ENCODE measurements at regions not wholly inside any gene's neighbourhood (a gene's known extent, or its start where the extent isn't known, plus 50 kb on each side); places are given as distances from the start of the nearest gene placed in this dataset.

DNA sequence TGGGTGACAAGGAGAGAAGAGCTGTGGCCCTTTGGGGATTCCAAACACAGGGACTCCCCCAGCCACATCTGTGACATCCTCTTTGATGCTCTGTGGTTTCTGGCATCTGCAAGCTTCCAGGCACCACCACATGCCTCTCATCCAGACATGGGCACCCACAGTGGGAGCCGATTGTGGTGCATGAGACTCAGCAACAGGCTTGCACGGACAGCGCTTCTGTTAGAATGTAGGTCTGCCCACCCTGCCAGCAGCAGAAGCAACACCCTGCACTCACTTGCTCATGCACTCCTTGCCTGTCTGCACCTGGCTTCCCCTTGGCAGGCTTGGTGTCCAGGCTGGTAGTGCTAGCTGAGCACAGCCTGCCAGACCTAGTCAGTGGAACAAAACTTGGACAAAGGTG is 735.0 kb upstream of the ZWINT start:
- no peak overlapping the region for H3K4me3 ChIP-seq

DNA sequence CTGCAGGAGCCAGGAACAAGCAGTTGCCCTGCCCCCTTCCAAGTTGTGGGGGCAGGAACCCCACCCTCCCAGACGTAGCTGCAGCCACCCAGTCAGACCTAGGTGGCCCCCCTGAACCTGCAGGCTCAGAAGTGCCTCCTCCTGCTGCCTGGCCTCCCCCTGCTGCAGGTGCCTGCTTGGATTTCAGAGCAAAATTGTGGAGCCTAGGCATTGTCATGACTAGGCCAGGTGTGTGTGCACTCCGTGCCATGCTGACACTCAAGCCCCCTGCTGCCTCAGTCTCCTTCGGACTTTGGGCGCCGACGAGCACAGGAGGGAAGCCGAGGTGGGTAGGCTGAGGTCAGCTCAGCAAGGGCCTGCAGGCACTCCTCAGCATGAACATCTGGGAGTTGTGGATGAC is 733.9 kb upstream of the ZWINT start:
- WGBS, 2 experiments (ENCODE audit: low coverage in 1 of 2, low lambda C conversion rate in 2 of 2, missing lambda C conversion rate in 2 of 2), result 49 to 62% methylated on average over 7 of the region's 7 CpGs
- H3K4me3 ChIP-seq, result no peak overlapping the region
- H3K36me3 ChIP-seq (ENCODE audit: low read depth), result no peaks in the 10 kb centered on the region
- no peak for DNase-seq
- H2AFZ ChIP-seq, result no peak overlapping the region
- no peaks in the 10 kb centered on the region for H3K4me1 ChIP-seq (ENCODE audit: insufficient read depth)
- no peaks in the 10 kb centered on the region for H3K9me2 ChIP-seq (ENCODE audit: insufficient read depth)
- no peaks in the 10 kb centered on the region for H3K27me3 ChIP-seq (replicated peaks; ENCODE audit: insufficient read depth)
- no peaks in the 10 kb centered on the region for H4K20me1 ChIP-seq (ENCODE audit: insufficient read depth)
- no peak overlapping the region for H3K27ac ChIP-seq
- H3K9ac ChIP-seq, result no peak overlapping the region
- no peak overlapping the region for H3K4me2 ChIP-seq (ENCODE audit: unreplicated experiment)
- TF ChIP-seq EZH2phosphoT487 (IDR thresholded peaks at IDR 0.05; ENCODE audit: insufficient read depth, low read depth) (no peak), EZH2 (IDR thresholded peaks at IDR 0.05; ENCODE audit: insufficient read depth, poor library complexity, severe bottlenecking) (no peak)
- H3K9me3 ChIP-seq (ENCODE audit: low read depth), result no peaks in the 10 kb centered on the region
- no peaks in the 10 kb centered on the region for H3F3A ChIP-seq (ENCODE audit: insufficient read depth)
- no peaks in the 10 kb centered on the region for H3K79me2 ChIP-seq (ENCODE audit: insufficient read depth)
- in situ Hi-C loops (cut with MboI), result no loop called here

More for the DNA sequence above, 735.0 kb upstream of the ZWINT start:
- Histone ChIP-seq H3K4me2 (ENCODE audit: unreplicated experiment) (no peak overlapping the region), H3K27ac (no peak overlapping the region), H4K20me1 (ENCODE audit: insufficient read depth) (no peaks in the 10 kb centered on the region), H2AFZ (no peak overlapping the region), H3K36me3 (ENCODE audit: low read depth) (no peaks in the 10 kb centered on the region), H3F3A (ENCODE audit: insufficient read depth) (no peaks in the 10 kb centered on the region), H3K27me3 (replicated peaks; ENCODE audit: insufficient read depth) (no peaks in the 10 kb centered on the region), H3K9ac (no peak overlapping the region), H3K4me1 (ENCODE audit: insufficient read depth) (no peaks in the 10 kb centered on the region), H3K79me2 (ENCODE audit: insufficient read depth) (no peaks in the 10 kb centered on the region), H3K9me2 (ENCODE audit: insufficient read depth) (no peaks in the 10 kb centered on the region), H3K9me3 (ENCODE audit: low read depth) (no peaks in the 10 kb centered on the region)
- no peak for DNase-seq
- WGBS, 2 experiments (ENCODE audit: low coverage in 1 of 2, low lambda C conversion rate in 2 of 2, missing lambda C conversion rate in 2 of 2), result 37 to 57% methylated on average over 3 of the region's 3 CpGs
- in situ Hi-C loops (cut with MboI), result no loop called here
- TF ChIP-seq EZH2 (IDR thresholded peaks at IDR 0.05; ENCODE audit: insufficient read depth, poor library complexity, severe bottlenecking), result no peak
- no peak for TF ChIP-seq EZH2phosphoT487 (IDR thresholded peaks at IDR 0.05; ENCODE audit: insufficient read depth, low read depth)

DNA sequence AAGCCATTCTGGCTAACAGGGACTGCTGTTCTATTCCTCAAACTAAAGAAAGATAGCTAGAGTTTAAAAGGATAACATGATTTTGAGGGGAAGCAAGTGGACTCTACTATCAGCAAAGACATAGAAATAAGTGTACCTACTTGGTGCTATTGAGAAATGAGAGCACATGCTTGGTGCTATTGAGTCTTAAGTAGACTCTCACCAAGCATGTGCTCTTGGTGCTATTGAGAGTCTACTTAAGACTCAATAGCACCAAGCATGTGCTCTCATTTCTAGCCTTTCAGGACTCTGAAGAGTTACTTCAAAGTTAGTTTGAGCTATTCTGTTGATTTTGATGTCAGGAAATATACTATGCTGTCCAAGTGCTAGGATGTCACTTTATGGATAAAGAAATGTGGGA is 733.0 kb upstream of the ZWINT start:
- no peaks in the 10 kb centered on the region for H3K9me2 ChIP-seq (ENCODE audit: insufficient read depth)
- H4K20me1 ChIP-seq (ENCODE audit: insufficient read depth), result no peaks in the 10 kb centered on the region
- H3K9me3 ChIP-seq (ENCODE audit: low read depth), result no peaks in the 10 kb centered on the region
- no peaks in the 10 kb centered on the region for H3K27me3 ChIP-seq (replicated peaks; ENCODE audit: insufficient read depth)
- no peak for DNase-seq
- no peaks in the 10 kb centered on the region for H3K79me2 ChIP-seq (ENCODE audit: insufficient read depth)
- H3K4me2 ChIP-seq (ENCODE audit: unreplicated experiment), result no peak overlapping the region
- in situ Hi-C loops (cut with MboI), result no loop called here
- no peaks in the 10 kb centered on the region for H3K4me1 ChIP-seq (ENCODE audit: insufficient read depth)
- H3K9ac ChIP-seq, result no peak overlapping the region
- no peak overlapping the region for H3K27ac ChIP-seq
- no peak overlapping the region for H3K4me3 ChIP-seq
- no peak for TF ChIP-seq EZH2phosphoT487 (IDR thresholded peaks at IDR 0.05; ENCODE audit: insufficient read depth, low read depth)
- no peak for TF ChIP-seq EZH2 (IDR thresholded peaks at IDR 0.05; ENCODE audit: insufficient read depth, poor library complexity, severe bottlenecking)
- H3K36me3 ChIP-seq (ENCODE audit: low read depth), result no peaks in the 10 kb centered on the region
- no peak overlapping the region for H2AFZ ChIP-seq
- no peaks in the 10 kb centered on the region for H3F3A ChIP-seq (ENCODE audit: insufficient read depth)

DNA sequence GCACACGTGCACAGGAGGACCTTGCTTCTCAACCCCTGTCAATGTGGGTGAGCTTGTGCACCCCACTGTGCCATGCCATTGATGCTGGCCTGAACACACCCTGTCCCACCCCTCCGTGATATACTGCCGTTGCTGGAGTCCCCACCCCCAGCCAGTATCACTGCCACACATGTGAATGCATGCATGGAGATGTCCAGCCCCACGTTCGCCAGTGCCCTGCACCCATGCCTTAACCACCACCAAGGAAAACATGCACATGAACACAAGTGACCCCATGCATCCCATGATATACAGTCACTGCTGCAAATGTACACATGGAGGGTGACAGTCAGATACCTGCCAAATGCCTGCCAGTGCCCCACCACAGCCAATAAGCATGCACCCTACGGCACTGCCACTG is 692.5 kb upstream of the ZWINT start:
- TF ChIP-seq EZH2phosphoT487 (IDR thresholded peaks at IDR 0.05; ENCODE audit: insufficient read depth, low read depth) (no peak), EZH2 (IDR thresholded peaks at IDR 0.05; ENCODE audit: insufficient read depth, poor library complexity, severe bottlenecking) (no peak)
- 18 to 31% methylated on average over 6 of the region's 6 CpGs for WGBS, 2 experiments (ENCODE audit: low coverage in 1 of 2, low lambda C conversion rate in 2 of 2, missing lambda C conversion rate in 2 of 2)
- Histone ChIP-seq H3F3A (ENCODE audit: insufficient read depth) (no peaks in the 10 kb centered on the region), H3K27me3 (replicated peaks; ENCODE audit: insufficient read depth) (no peaks in the 10 kb centered on the region), H3K4me1 (ENCODE audit: insufficient read depth) (no peaks in the 10 kb centered on the region), H3K4me3 (no peak overlapping the region), H3K79me2 (ENCODE audit: insufficient read depth) (no peaks in the 10 kb centered on the region), H3K36me3 (ENCODE audit: low read depth) (no peaks in the 10 kb centered on the region), H3K9me3 (ENCODE audit: low read depth) (no peaks in the 10 kb centered on the region), H3K9ac (no peak overlapping the region), H3K4me2 (ENCODE audit: unreplicated experiment) (no peak overlapping the region), H3K9me2 (ENCODE audit: insufficient read depth) (no peaks in the 10 kb centered on the region), H4K20me1 (ENCODE audit: insufficient read depth) (no peaks in the 10 kb centered on the region), H2AFZ (no peak overlapping the region), H3K27ac (no peak overlapping the region)
- in situ Hi-C loops (cut with MboI), result no loop called here
- DNase-seq, result no peak

DNA sequence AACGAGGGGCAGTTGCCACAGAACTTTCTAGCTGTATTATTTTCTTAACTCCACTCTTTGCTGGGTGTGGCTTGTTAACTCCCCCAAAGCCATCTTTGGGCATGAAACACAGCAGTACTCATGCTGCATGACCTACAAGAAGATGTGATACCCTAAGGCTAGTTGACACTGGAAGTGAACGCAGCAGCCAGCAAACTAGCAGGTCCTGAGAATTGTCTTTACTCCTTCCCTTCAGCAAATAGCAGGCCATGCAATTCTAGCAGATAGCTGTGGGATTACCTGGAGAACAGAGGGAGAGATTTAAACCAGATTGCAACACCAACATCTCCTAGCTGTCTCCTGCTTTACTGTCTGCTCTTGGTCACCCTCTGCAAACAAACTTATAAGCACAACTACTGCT is 688.0 kb upstream of the ZWINT start:
- no peaks in the 10 kb centered on the region for H3K79me2 ChIP-seq (ENCODE audit: insufficient read depth)
- no peak overlapping the region for H3K4me3 ChIP-seq
- TF ChIP-seq EZH2 (IDR thresholded peaks at IDR 0.05; ENCODE audit: insufficient read depth, poor library complexity, severe bottlenecking) (no peak), EZH2phosphoT487 (IDR thresholded peaks at IDR 0.05; ENCODE audit: insufficient read depth, low read depth) (no peak)
- H3K4me1 ChIP-seq (ENCODE audit: insufficient read depth), result no peaks in the 10 kb centered on the region
- 8 to 14% methylated on average over 2 of the region's 2 CpGs for whole genome bisulfite sequencing, 2 experiments (ENCODE audit: low coverage in 1 of 2, low lambda C conversion rate in 2 of 2, missing lambda C conversion rate in 2 of 2)
- H3F3A ChIP-seq (ENCODE audit: insufficient read depth), result no peaks in the 10 kb centered on the region
- H3K27me3 ChIP-seq (replicated peaks; ENCODE audit: insufficient read depth), result no peaks in the 10 kb centered on the region
- H3K9me2 ChIP-seq (ENCODE audit: insufficient read depth), result no peaks in the 10 kb centered on the region
- no peaks in the 10 kb centered on the region for H3K36me3 ChIP-seq (ENCODE audit: low read depth)
- H4K20me1 ChIP-seq (ENCODE audit: insufficient read depth), result no peaks in the 10 kb centered on the region
- H2AFZ ChIP-seq, result no peak overlapping the region
- in situ Hi-C loops (cut with MboI), result no loop called here
- H3K27ac ChIP-seq, result no peak overlapping the region
- H3K9me3 ChIP-seq (ENCODE audit: low read depth), result no peaks in the 10 kb centered on the region
- no peak overlapping the region for H3K9ac ChIP-seq
- H3K4me2 ChIP-seq (ENCODE audit: unreplicated experiment), result no peak overlapping the region
- no peak for DNase-seq
